Stimulated activated CD4-positive, alpha-beta T cell treated with anti-CD3 and anti-CD28 coated beads, TNF-alpha, amount 100 ng/mL, for 24 hours (primary cell): ENCODE measurements at regions not wholly inside any gene's neighbourhood (a gene's known extent, or its start where the extent isn't known, plus 50 kb on each side); places are given as distances from the start of the nearest gene placed in this dataset.

Experiments
- DNase-seq, 3 experiments: peaks; one replicate each; pipeline ENCODE4 v3.0.0-alpha.2; 2020; ENCODE audit warnings: low read depth in 3 of 3

- DNase-seq: no peak
Observed at GRCh38 chr10:130558746-130559546, 422.8 kb downstream of the GLRX3 start.

GRCh38 chr10:130559547-130559880 lies 423.3 kb downstream of the GLRX3 start:
- DNase-seq: no peak

GRCh38 chr10:130560116-130560515 lies 423.9 kb downstream of the GLRX3 start:
- no peak for DNase-seq

- DNase-seq: no peak
Observed at GRCh38 chr10:130560573-130560972, 424.4 kb downstream of the GLRX3 start.

- DNase-seq: no peak
Observed at GRCh38 chr10:130561681-130562080, 425.5 kb downstream of the GLRX3 start.

- DNase-seq: no peak
Observed at GRCh38 chr10:130567011-130567410, 430.8 kb downstream of the GLRX3 start.

- no peak for DNase-seq
Observed at GRCh38 chr10:130567436-130567835, 431.2 kb downstream of the GLRX3 start.

GRCh38 chr10:130568246-130568645 lies 432.1 kb downstream of the GLRX3 start:
- no peak for DNase-seq

- no peak for DNase-seq
Observed at GRCh38 chr10:130570074-130570473, 433.9 kb downstream of the GLRX3 start.

- DNase-seq: no peak
Observed at GRCh38 chr10:130571674-130572073, 435.5 kb downstream of the GLRX3 start.

GRCh38 chr10:130573446-130573845 lies 437.3 kb downstream of the GLRX3 start:
- DNase-seq: no peak

- DNase-seq: no peak
Observed at GRCh38 chr10:130575756-130576285, 439.6 kb downstream of the GLRX3 start.

- DNase-seq: no peak
Observed at GRCh38 chr10:130576427-130576826, 440.2 kb downstream of the GLRX3 start.

- DNase-seq: no peak
Observed at GRCh38 chr10:130577039-130577438, 440.8 kb downstream of the GLRX3 start.

GRCh38 chr10:130578532-130579289 lies 442.5 kb downstream of the GLRX3 start:
- no peak for DNase-seq

GRCh38 chr10:130579913-130580312 lies 443.7 kb downstream of the GLRX3 start:
- DNase-seq: no peak

GRCh38 chr10:130580975-130581374 lies 444.8 kb downstream of the GLRX3 start:
- no peak for DNase-seq

GRCh38 chr10:130587718-130588117 lies 451.5 kb downstream of the GLRX3 start:
- DNase-seq: no peak

GRCh38 chr10:130606001-130606405 lies 469.8 kb downstream of the GLRX3 start:
- no peak for DNase-seq

GRCh38 chr10:130607366-130607765 lies 471.2 kb downstream of the GLRX3 start:
- no peak for DNase-seq

- no peak for DNase-seq
Observed at GRCh38 chr10:130611239-130611638, 475.0 kb downstream of the GLRX3 start.

GRCh38 chr10:130615457-130615856 lies 479.3 kb downstream of the GLRX3 start:
- no peak for DNase-seq

- DNase-seq: no peak
Observed at GRCh38 chr10:130617985-130618384, 481.8 kb downstream of the GLRX3 start.
